Esophagus squamous epithelium (tissue), 5 donors: ENCODE measurements at regions not wholly inside any gene's neighbourhood (a gene's known extent, or its start where the extent isn't known, plus 50 kb on each side); places are given as distances from the start of the nearest gene placed in this dataset.

Source experiments
- DNase-seq: peaks from one replicate; lab custom pipeline; 2025; lab: John Stamatoyannopoulos, UW
- H3K27ac ChIP-seq, 4 donors: fragments of 200-600 bp; sonication (generic); one replicate each; pipeline ENCODE4 v1.5.1; 2016 to 2019; ENCODE audit warnings: mild to moderate bottlenecking in 1 of 4
- H3K27me3 ChIP-seq, 4 donors: fragments of 200-600 bp; sonication (generic); 1 replicate in 3 of 4; 2 replicates in 1 of 4; pipeline versions ENCODE4 v1.5.1 to v1.6.0; 2017 to 2021; ENCODE audit warnings: antibody characterized with exemption in 1 of 4
- H3K36me3 ChIP-seq, 3 donors: fragments of 200-600 bp; sonication (generic); one replicate each; pipeline ENCODE4 v1.5.1; 2016 to 2019
- H3K4me1 ChIP-seq, 3 donors: fragments of 200-600 bp; sonication (generic); one replicate each; pipeline ENCODE4 v1.5.1; 2017 to 2019
- H3K4me3 ChIP-seq, 4 donors: fragments of 200-600 bp; sonication (generic); 1 replicate in 3 of 4; 2 replicates in 1 of 4; pipeline ENCODE4 v1.5.1; 2016 to 2019; ENCODE audit warnings: mild to moderate bottlenecking in 2 of 4, moderate library complexity in 1 of 4
- H3K9me3 ChIP-seq, 3 donors: fragments of 200-600 bp; sonication (generic); one replicate each; pipeline ENCODE4 v1.5.1; 2016 to 2019
- POLR2A ChIP-seq, 4 donors: fragments of 450-650 bp; IDR thresholded peaks; one replicate each; pipeline ENCODE4 v1.6.1; 2017; ENCODE audit warnings: antibody characterized with exemption in 4 of 4, mild to moderate bottlenecking in 4 of 4, moderate library complexity in 3 of 4
- WGBS, 2 donors: methylation state at CpG; one replicate each; pipeline ENCODE4 v1.1.5; 2018; 5-methylcytosine and 5-hydroxymethylcytosine counted together
- intact Hi-C: fragments of 100-400 bp; cut with DNase I; formaldehyde crosslinking; loops from one replicate; pipeline ENCODE4 v1.15.0; 2022
- TF ChIP-seq, protein P1 (sequence below), 6 experiments: fragments of 450-650 bp in 4 of 6; fragments of 200-600 bp in 2 of 6; sonication (generic) in 2 of 6; IDR thresholded peaks; one replicate each; pipeline ENCODE4 v1.5.1; 2016 to 2019; ENCODE audit warnings: antibody characterized with exemption in 6 of 6, mild to moderate bottlenecking in 4 of 6, moderate library complexity in 4 of 6
- donor health status: DM: yes; HTN: yes; CAD: no.

DNA sequence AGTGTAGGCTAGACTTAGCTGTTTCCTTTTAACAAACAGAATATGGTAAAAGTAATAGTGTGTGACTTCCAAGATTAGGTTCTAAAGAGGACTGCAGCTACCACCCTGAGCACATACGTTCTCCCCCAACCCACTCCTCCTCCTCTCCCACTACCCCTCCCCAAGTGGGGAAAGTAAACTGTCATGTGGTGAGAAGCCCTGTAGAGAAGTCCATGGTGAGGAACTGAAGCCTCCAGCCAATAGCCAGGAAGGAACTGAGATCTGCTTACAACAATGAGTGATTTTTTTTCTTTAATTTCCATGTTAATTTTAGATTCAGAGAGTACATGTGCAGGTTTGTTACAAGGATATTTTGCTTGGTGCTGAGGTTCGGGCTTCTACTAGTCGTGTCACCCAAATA lies 57.0 kb upstream of the EGLN3 start:
- intact Hi-C loops, result no loop called here
- no peak for DNase-seq
- Histone ChIP-seq H3K9me3 (no peaks in the 10 kb centered on the region), H3K4me3 (no peak overlapping the region), H3K27me3 (no peaks in the 10 kb centered on the region), H3K27ac (no peak overlapping the region), H3K4me1 (no peaks in the 10 kb centered on the region), H3K36me3 (no peaks in the 10 kb centered on the region)
- no peak for TF ChIP-seq POLR2A (IDR thresholded peaks at IDR 0.05)
- TF ChIP-seq, protein P1, sequence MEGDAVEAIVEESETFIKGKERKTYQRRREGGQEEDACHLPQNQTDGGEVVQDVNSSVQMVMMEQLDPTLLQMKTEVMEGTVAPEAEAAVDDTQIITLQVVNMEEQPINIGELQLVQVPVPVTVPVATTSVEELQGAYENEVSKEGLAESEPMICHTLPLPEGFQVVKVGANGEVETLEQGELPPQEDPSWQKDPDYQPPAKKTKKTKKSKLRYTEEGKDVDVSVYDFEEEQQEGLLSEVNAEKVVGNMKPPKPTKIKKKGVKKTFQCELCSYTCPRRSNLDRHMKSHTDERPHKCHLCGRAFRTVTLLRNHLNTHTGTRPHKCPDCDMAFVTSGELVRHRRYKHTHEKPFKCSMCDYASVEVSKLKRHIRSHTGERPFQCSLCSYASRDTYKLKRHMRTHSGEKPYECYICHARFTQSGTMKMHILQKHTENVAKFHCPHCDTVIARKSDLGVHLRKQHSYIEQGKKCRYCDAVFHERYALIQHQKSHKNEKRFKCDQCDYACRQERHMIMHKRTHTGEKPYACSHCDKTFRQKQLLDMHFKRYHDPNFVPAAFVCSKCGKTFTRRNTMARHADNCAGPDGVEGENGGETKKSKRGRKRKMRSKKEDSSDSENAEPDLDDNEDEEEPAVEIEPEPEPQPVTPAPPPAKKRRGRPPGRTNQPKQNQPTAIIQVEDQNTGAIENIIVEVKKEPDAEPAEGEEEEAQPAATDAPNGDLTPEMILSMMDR (IDR thresholded peaks at IDR 0.05), result no peak
- 56 to 77% methylated on average over 2 to 3 of the region's 3 CpGs for WGBS, 2 donors

DNA sequence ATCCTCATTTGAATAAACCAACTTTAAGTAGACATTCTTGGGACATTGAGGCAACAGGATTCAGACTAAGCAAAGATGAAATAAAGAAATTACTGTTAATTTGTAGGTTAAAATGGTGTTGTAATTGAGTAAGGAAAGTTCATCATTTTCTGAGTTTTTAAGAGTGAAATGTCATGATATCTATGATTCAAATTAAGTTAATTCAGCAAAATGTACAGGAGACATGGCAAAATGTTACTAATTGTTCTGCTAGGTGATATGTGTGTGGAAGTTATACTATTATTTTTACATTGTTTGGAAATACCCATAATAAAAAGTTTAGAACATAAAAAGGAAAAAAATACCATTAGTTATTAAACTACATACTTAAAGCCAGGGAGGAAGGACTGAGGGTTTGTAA lies 55.0 kb upstream of the EGLN3 start:
- no peaks in the 10 kb centered on the region for H3K27me3 ChIP-seq
- no peak overlapping the region for H3K27ac ChIP-seq
- H3K4me3 ChIP-seq, result no peak overlapping the region
- H3K4me1 ChIP-seq, result no peaks in the 10 kb centered on the region
- TF ChIP-seq, protein P1 (IDR thresholded peaks at IDR 0.05), result no peak
- no peak for TF ChIP-seq POLR2A (IDR thresholded peaks at IDR 0.05)
- no peaks in the 10 kb centered on the region for H3K9me3 ChIP-seq
- intact Hi-C loops, result no loop called here
- no peak for DNase-seq
- H3K36me3 ChIP-seq, result no peaks in the 10 kb centered on the region

DNA sequence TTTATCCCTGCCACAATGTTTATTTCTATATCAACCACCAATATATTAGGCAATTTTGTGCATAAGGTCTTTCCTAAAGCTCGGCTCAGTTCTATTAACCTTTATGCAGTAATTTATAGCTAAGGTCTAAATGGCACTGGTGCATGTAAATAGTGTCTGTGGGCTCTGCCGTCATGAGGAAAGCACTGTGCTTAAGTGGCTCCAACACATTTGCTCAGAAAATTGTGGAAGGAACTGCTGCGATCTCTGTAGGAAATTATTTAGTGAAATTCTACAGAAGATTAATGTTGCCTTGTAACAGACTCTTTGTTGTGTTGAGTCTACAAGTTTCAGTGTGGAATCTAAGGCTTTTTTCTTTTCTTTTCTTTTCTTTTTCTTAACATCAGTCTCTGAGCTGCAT lies 54.0 kb upstream of the EGLN3 start:
- 62 to 70% methylated on average over 3 of the region's 3 CpGs for WGBS, 2 donors
- Histone ChIP-seq H3K27me3 (no peaks in the 10 kb centered on the region), H3K9me3 (no peaks in the 10 kb centered on the region), H3K27ac (no peak overlapping the region), H3K36me3 (no peaks in the 10 kb centered on the region), H3K4me3 (no peak overlapping the region), H3K4me1 (no peaks in the 10 kb centered on the region)
- TF ChIP-seq, protein P1 (IDR thresholded peaks at IDR 0.05), result no peak
- TF ChIP-seq POLR2A (IDR thresholded peaks at IDR 0.05), result no peak
- intact Hi-C loops, result no loop called here
- DNase-seq, result no peak

- Histone ChIP-seq H3K9me3 (no peaks in the 10 kb centered on the region), H3K4me1 (no peaks in the 10 kb centered on the region), H3K4me3 (no peak overlapping the region), H3K27me3 (no peaks in the 10 kb centered on the region), H3K27ac (no peak overlapping the region), H3K36me3 (no peaks in the 10 kb centered on the region)
- DNase-seq, result no peak
- intact Hi-C loops, result no loop called here
- WGBS, 2 donors, result 17 to 61% methylated on average over 2 to 4 of the region's 4 CpGs
- no peak for TF ChIP-seq POLR2A (IDR thresholded peaks at IDR 0.05)
- TF ChIP-seq, protein P1 (IDR thresholded peaks at IDR 0.05), result no peak
Observed at GRCh38 chr14:34003691-34004090, 52.8 kb upstream of the EGLN3 start.

DNA sequence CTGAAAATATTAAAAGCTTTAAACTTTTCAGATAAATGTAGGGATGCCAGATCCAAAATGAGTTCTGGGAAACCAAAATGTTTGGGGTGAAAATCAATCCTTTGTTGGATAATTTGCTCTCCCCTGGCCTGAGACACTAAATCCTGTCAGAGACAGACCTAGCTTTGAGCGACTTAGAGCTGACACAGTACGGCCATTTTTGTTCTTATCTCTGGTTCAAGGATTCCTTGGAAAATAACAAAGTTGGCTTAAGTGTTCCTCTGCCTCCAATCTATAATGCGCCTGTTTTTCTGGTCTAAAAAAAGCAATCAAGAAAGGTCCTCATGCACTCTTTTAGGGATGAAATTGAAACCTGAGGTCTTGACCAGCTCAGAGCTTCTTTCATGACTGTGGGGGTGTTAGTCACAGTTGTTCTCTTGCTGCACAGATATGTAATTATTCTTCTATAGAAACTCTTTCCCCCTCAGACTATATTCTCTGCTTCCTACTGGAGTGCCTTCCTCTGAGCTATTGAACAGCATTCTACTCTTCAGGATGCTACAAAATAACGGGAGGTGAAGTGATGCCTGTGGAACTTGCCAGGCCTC lies 52.3 kb upstream of the EGLN3 start:
- Histone ChIP-seq H3K27ac (no peak overlapping the region), H3K9me3 (no peaks in the 10 kb centered on the region), H3K36me3 (no peaks in the 10 kb centered on the region), H3K27me3 (no peaks in the 10 kb centered on the region), H3K4me3 (no peak overlapping the region), H3K4me1 (no peaks in the 10 kb centered on the region)
- intact Hi-C loops, result no loop called here
- 80 to 90% methylated on average over 4 of the region's 4 CpGs for WGBS, 2 donors
- DNase-seq, result no peak
- no peak for TF ChIP-seq POLR2A (IDR thresholded peaks at IDR 0.05)
